Liver (tissue), 8 donors: ENCODE measurements at regions not wholly inside any gene's neighbourhood (a gene's known extent, or its start where the extent isn't known, plus 50 kb on each side); places are given as distances from the start of the nearest gene placed in this dataset.

Experiments used
- DNase-seq: peaks from one replicate; pipeline ENCODE4 v3.0.0-alpha.2; 2017; ENCODE audit warnings: low spot score
- H3K27ac ChIP-seq, 2 donors: one replicate each; pipeline ENCODE4 v1.7.0; 2013; ENCODE audit warnings: inconsistent platforms in 2 of 2, low read length in 2 of 2, control low read depth in 1 of 2, low read depth in 1 of 2, mild to moderate bottlenecking in 1 of 2
- H3K27me3 ChIP-seq, 4 donors: one replicate each; pipeline versions ENCODE4 v1.6.1 to v1.7.0; 2013; ENCODE audit warnings: low read length in 3 of 4, inconsistent platforms in 1 of 4, mild to moderate bottlenecking in 1 of 4, moderate library complexity in 1 of 4; ENCODE audit not compliant: control insufficient read depth in 4 of 4, insufficient read depth in 4 of 4
- H3K36me3 ChIP-seq, 4 donors: one replicate each; pipeline versions ENCODE4 v1.6.1 to v1.7.0; 2013; ENCODE audit warnings: low read length in 3 of 4, mild to moderate bottlenecking in 3 of 4, low read depth in 1 of 4, moderate library complexity in 1 of 4; ENCODE audit not compliant: control insufficient read depth in 4 of 4, insufficient read depth in 3 of 4
- H3K4me1 ChIP-seq, 4 donors: one replicate each; pipeline versions ENCODE4 v1.6.1 to v1.7.0; 2013; ENCODE audit warnings: low read length in 3 of 4, mild to moderate bottlenecking in 3 of 4, moderate library complexity in 1 of 4; ENCODE audit not compliant: control insufficient read depth in 4 of 4, insufficient read depth in 4 of 4
- H3K4me3 ChIP-seq, 3 donors: one replicate each; pipeline versions ENCODE4 v1.6.1 to v1.7.0; 2013; ENCODE audit warnings: low read length in 3 of 3, control low read depth in 1 of 3, low read depth in 1 of 3, mild to moderate bottlenecking in 1 of 3
- H3K9ac ChIP-seq, 2 donors: one replicate each; pipeline ENCODE4 v1.7.0; 2013; ENCODE audit warnings: low read length in 2 of 2, mild to moderate bottlenecking in 2 of 2, moderate library complexity in 2 of 2, control low read depth in 1 of 2, low read depth in 1 of 2
- H3K9me3 ChIP-seq, 4 donors: one replicate each; pipeline versions ENCODE4 v1.6.1 to v1.7.0; 2013; ENCODE audit warnings: low read length in 3 of 4; ENCODE audit not compliant: control insufficient read depth in 4 of 4
- ATF3 ChIP-seq: IDR thresholded peaks from 2 replicates; pipeline ENCODE4 v1.6.1; 2016; ENCODE audit warnings: antibody characterized with exemption
- CTCF ChIP-seq: fragments of 150-350 bp; IDR thresholded peaks from 2 replicates; pipeline ENCODE4 v1.5.1; 2017; ENCODE audit warnings: improper control_type of control experiment, low read depth, low read length; ENCODE audit not compliant: missing input control
- EGR1 ChIP-seq, 2 donors: IDR thresholded peaks; 2 replicates each; pipeline ENCODE4 v1.6.1; 2016 to 2018; ENCODE audit warnings: antibody characterized with exemption in 2 of 2, low read depth in 2 of 2
- FOXA1 ChIP-seq: IDR thresholded peaks from 2 replicates; pipeline ENCODE4 v1.6.1; 2016; ENCODE audit warnings: antibody characterized with exemption
- FOXA2 ChIP-seq: IDR thresholded peaks from 2 replicates; pipeline ENCODE4 v1.6.1; 2016; ENCODE audit warnings: antibody characterized with exemption
- GABPA ChIP-seq, 2 donors: IDR thresholded peaks in 1 of 2; conservative IDR thresholded peaks in 1 of 2; 2 replicates each; pipeline ENCODE4 v1.6.1; 2016; ENCODE audit warnings: antibody characterized with exemption in 2 of 2, mild to moderate bottlenecking in 1 of 2, moderate library complexity in 1 of 2
- HNF4A ChIP-seq, 2 donors: conservative IDR thresholded peaks; 2 replicates each; pipeline ENCODE4 v1.6.1; 2016; ENCODE audit warnings: antibody characterized with exemption in 2 of 2, mild to moderate bottlenecking in 2 of 2
- HNF4G ChIP-seq: IDR thresholded peaks from 2 replicates; pipeline ENCODE4 v1.6.1; 2016; ENCODE audit warnings: antibody characterized with exemption
- JUND ChIP-seq, 2 donors: IDR thresholded peaks; 2 replicates each; pipeline ENCODE4 v1.6.1; 2016; ENCODE audit warnings: antibody characterized with exemption in 2 of 2
- MAX ChIP-seq: IDR thresholded peaks from 2 replicates; pipeline ENCODE4 v1.6.1; 2016; ENCODE audit warnings: antibody characterized with exemption
- NR2F2 ChIP-seq: IDR thresholded peaks from 2 replicates; pipeline ENCODE4 v1.6.1; 2016; ENCODE audit warnings: antibody characterized with exemption
- RAD21 ChIP-seq, 2 donors: IDR thresholded peaks; 2 replicates each; pipeline ENCODE4 v1.6.1; 2016; ENCODE audit warnings: antibody characterized with exemption in 2 of 2, mild to moderate bottlenecking in 2 of 2
- REST ChIP-seq: IDR thresholded peaks from 2 replicates; pipeline ENCODE4 v1.6.1; 2016; ENCODE audit warnings: antibody characterized with exemption, mild to moderate bottlenecking
- RXRA ChIP-seq, 2 donors: IDR thresholded peaks; 2 replicates each; pipeline ENCODE4 v1.6.1; 2017 to 2018; ENCODE audit warnings: antibody characterized with exemption in 2 of 2, mild to moderate bottlenecking in 1 of 2
- SP1 ChIP-seq: IDR thresholded peaks from 2 replicates; pipeline ENCODE4 v1.6.1; 2018; ENCODE audit warnings: antibody characterized with exemption, mild to moderate bottlenecking
- TAF1 ChIP-seq: conservative IDR thresholded peaks from 2 replicates; pipeline ENCODE4 v1.6.1; 2016; ENCODE audit warnings: antibody characterized with exemption, mild to moderate bottlenecking
- YY1 ChIP-seq: IDR thresholded peaks from 2 replicates; pipeline ENCODE4 v1.6.1; 2016; ENCODE audit warnings: antibody characterized with exemption, mild to moderate bottlenecking
- WGBS: extraction: QIAGEN DNeasy Blood & Tissue Kit; methylation state at CpG from one replicate; pipeline ENCODE4 v1.1.7; 2013; 5-methylcytosine and 5-hydroxymethylcytosine counted together
- donor health status: healthy.
- donor health status: healthy.
- donor health status: healthy.
- donor health status: healthy.
- donor health status: healthy.

- Histone ChIP-seq H3K4me1 (no peaks in the 10 kb centered on the region), H3K27me3 (peaks cover 0 to 15% (median 1%) of the 10 kb centered on the region in 4 donors), H3K9me3 (no peaks in the 10 kb centered on the region), H3K4me3 (no peak overlapping the region), H3K36me3 (no peaks in the 10 kb centered on the region), H3K9ac (no peak overlapping the region), H3K27ac (no peak overlapping the region)
- DNase-seq, result no peak
- TF ChIP-seq HNF4A (conservative IDR thresholded peaks at IDR 0.05), result no peak
- no peak for TF ChIP-seq TAF1
- TF ChIP-seq NR2F2, result no peak
- no peak for TF ChIP-seq REST
- no peak for TF ChIP-seq EGR1 (IDR thresholded peaks at IDR 0.05; ENCODE audit: low read depth in 2 of 2)
- no peak for TF ChIP-seq CTCF
- no peak for TF ChIP-seq FOXA2
Measured at GRCh38 chr14:56522403-56522802, 57.2 kb upstream of the TMEM260 start.

GRCh38 chr14:56524971-56525677 is 54.5 kb upstream of the TMEM260 start:
- H3K4me1 ChIP-seq, result no peaks in the 10 kb centered on the region
- H3K36me3 ChIP-seq, result no peaks in the 10 kb centered on the region
- no peak overlapping the region for H3K9ac ChIP-seq
- DNase-seq, result no peak
- H3K27me3 ChIP-seq, result peaks cover 0 to 15% (median 0%) of the 10 kb centered on the region in 4 donors
- no peak overlapping the region for H3K4me3 ChIP-seq
- H3K27ac ChIP-seq, result no peak overlapping the region
- no peak for TF ChIP-seq RAD21 (IDR thresholded peaks at IDR 0.05)
- no peak for TF ChIP-seq GABPA (IDR thresholded peaks at IDR 0.05 in 1 of 2, conservative IDR thresholded peaks at IDR 0.05 in 1 of 2)
- TF ChIP-seq YY1, result no peak
- TF ChIP-seq SP1, result no peak
- TF ChIP-seq JUND (IDR thresholded peaks at IDR 0.05), result no peak
- TF ChIP-seq RXRA (IDR thresholded peaks at IDR 0.05), result no peak
- WGBS, result 30% methylated on average over 3 of the region's 3 CpGs
- no peaks in the 10 kb centered on the region for H3K9me3 ChIP-seq

GRCh38 chr14:56528927-56529326 is 50.7 kb upstream of the TMEM260 start:
- no peak overlapping the region for H3K27ac ChIP-seq
- no peaks in the 10 kb centered on the region for H3K9me3 ChIP-seq
- 45% methylated on average over 4 of the region's 4 CpGs for WGBS
- H3K9ac ChIP-seq, result no peak overlapping the region
- H3K36me3 ChIP-seq, result no peaks in the 10 kb centered on the region
- no peaks in the 10 kb centered on the region for H3K4me1 ChIP-seq
- H3K4me3 ChIP-seq, result no peak overlapping the region
- no peak for DNase-seq
- H3K27me3 ChIP-seq, result peaks cover 0 to 5% (median 0%) of the 10 kb centered on the region in 4 donors
- TF ChIP-seq NR2F2 (no peak), REST (no peak), SP1 (no peak), TAF1 (no peak), MAX (no peak), ATF3 (no peak), HNF4G (no peak), EGR1 (IDR thresholded peaks at IDR 0.05; ENCODE audit: low read depth in 2 of 2) (no peak), RXRA (IDR thresholded peaks at IDR 0.05) (no peak), JUND (IDR thresholded peaks at IDR 0.05) (no peak), FOXA1 (no peak), HNF4A (conservative IDR thresholded peaks at IDR 0.05) (no peak)
